ENCODE measurements at regions not wholly inside any gene's neighbourhood (a gene's known extent, or its start where the extent isn't known, plus 50 kb on each side); places are given as distances from the start of the nearest gene placed in this dataset.

DNA sequence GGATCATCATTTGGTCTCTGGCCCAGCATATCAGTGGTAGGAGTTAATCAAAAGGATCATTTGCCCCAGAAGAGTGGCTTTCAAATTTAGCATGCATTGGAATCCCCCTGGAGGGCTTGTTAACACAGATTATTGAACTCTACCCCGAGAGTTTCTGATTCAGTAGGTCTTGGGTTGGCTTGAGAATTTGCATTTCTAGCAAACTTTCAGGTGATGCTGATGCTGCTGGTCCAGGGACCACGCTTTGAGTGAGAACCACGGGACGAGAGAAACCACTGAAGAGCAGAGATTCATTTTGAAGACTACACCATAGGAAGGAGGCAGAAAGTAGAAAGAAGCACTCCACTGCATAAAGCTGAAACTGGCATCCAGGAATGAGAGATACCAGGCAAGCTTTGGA lies 81.3 kb upstream of the DUSP10 start:
- Histone ChIP-seq H3K27me3 (ENCODE audit: low read depth) (no peaks in the 10 kb centered on the region), H3K27ac (replicated peaks) (no peak overlapping the region), H3K9me3 (replicated peaks) (peaks cover 11% of the 10 kb centered on the region), H3K4me3 (no peak overlapping the region), H3K36me3 (no peaks in the 10 kb centered on the region), H3K4me1 (peaks cover 10% of the 10 kb centered on the region)
- TF ChIP-seq, protein P1, sequence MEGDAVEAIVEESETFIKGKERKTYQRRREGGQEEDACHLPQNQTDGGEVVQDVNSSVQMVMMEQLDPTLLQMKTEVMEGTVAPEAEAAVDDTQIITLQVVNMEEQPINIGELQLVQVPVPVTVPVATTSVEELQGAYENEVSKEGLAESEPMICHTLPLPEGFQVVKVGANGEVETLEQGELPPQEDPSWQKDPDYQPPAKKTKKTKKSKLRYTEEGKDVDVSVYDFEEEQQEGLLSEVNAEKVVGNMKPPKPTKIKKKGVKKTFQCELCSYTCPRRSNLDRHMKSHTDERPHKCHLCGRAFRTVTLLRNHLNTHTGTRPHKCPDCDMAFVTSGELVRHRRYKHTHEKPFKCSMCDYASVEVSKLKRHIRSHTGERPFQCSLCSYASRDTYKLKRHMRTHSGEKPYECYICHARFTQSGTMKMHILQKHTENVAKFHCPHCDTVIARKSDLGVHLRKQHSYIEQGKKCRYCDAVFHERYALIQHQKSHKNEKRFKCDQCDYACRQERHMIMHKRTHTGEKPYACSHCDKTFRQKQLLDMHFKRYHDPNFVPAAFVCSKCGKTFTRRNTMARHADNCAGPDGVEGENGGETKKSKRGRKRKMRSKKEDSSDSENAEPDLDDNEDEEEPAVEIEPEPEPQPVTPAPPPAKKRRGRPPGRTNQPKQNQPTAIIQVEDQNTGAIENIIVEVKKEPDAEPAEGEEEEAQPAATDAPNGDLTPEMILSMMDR (IDR thresholded peaks at IDR 0.05; ENCODE audit: borderline replicate concordance), result no peak
- intact Hi-C loops (cut with micrococcal nuclease), result no loop called here
- no peak for DNase-seq

DNA sequence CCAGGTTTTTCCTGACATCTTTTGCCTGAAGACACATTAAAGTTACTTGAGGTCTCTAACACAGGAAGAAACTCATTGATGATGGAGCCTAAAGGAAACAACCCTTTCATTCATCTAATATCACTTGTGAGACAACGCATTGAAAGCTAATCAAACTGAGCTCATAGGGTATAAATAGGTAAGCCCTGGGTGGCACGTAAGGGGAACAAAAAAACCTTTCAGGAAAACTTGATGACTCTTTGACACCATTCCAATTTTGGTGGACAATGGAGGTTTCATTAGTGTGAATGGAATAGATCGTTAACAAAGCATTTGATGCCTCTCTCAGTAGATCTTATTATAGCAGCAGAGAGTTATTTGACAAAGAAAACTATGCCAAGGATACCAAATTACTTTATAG lies 80.7 kb upstream of the DUSP10 start:
- H3K27me3 ChIP-seq (ENCODE audit: low read depth), result no peaks in the 10 kb centered on the region
- H3K9me3 ChIP-seq (replicated peaks), result peaks cover 11% of the 10 kb centered on the region
- no peak for DNase-seq
- no peaks in the 10 kb centered on the region for H3K36me3 ChIP-seq
- TF ChIP-seq, protein P1 (IDR thresholded peaks at IDR 0.05; ENCODE audit: borderline replicate concordance), result no peak
- H3K4me3 ChIP-seq, result no peak overlapping the region
- intact Hi-C loops (cut with micrococcal nuclease), result no loop called here
- peaks cover 10% of the 10 kb centered on the region for H3K4me1 ChIP-seq
- H3K27ac ChIP-seq (replicated peaks), result no peak overlapping the region

DNA sequence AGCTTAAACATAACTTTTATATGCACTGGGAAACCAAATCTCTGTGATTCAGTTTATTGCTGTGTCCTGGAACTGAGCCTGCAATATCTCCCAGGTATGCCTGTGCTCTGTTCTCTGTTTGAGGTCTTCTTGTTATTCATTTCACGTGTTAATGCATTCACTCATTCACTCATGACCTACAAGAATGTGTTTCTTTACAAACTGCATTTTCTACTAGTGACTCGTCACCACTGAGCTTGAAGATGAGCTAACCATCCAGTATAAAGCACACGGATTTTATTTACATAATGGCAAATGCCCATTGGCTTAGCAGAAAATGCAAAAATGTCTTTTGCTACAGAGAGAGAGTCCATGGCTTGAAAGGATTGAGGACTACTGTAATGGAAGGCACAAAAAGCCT lies 75.0 kb upstream of the DUSP10 start:
- no peaks in the 10 kb centered on the region for H3K36me3 ChIP-seq
- no peaks in the 10 kb centered on the region for H3K27me3 ChIP-seq (ENCODE audit: low read depth)
- intact Hi-C loops (cut with micrococcal nuclease), result no loop called here
- H3K4me1 ChIP-seq, result no peaks in the 10 kb centered on the region
- DNase-seq, result no peak
- H3K9me3 ChIP-seq (replicated peaks), result peaks cover 13% of the 10 kb centered on the region
- H3K4me3 ChIP-seq, result no peak overlapping the region
- no peak overlapping the region for H3K27ac ChIP-seq (replicated peaks)
- TF ChIP-seq, protein P1 (IDR thresholded peaks at IDR 0.05; ENCODE audit: borderline replicate concordance), result no peak

DNA sequence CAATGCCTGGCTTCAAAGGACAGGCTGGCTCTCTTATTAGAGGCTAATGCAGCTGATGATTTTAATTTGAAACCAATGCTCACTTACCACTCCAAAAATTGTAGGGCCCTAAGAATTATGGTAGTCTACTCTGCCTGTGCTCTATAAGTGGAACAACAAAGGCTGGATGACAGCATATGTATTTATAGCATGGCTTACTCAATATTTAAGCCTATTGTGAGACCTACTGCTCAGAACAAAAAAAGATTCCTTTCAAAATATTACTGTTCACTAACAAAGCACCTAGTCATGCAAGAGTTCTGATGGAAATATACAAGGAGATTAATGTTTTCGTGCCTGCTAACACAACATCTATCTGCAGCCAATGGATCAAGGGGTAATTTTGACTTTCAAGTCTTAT lies 73.8 kb upstream of the DUSP10 start:
- H3K36me3 ChIP-seq, result no peaks in the 10 kb centered on the region
- H3K27ac ChIP-seq (replicated peaks), result no peak overlapping the region
- no peaks in the 10 kb centered on the region for H3K27me3 ChIP-seq (ENCODE audit: low read depth)
- H3K9me3 ChIP-seq (replicated peaks), result peaks cover 13% of the 10 kb centered on the region
- no peak overlapping the region for H3K4me3 ChIP-seq
- DNase-seq, result no peak
- TF ChIP-seq, protein P1 (IDR thresholded peaks at IDR 0.05; ENCODE audit: borderline replicate concordance), result no peak
- intact Hi-C loops (cut with micrococcal nuclease), result no loop called here
- H3K4me1 ChIP-seq, result no peaks in the 10 kb centered on the region

DNA sequence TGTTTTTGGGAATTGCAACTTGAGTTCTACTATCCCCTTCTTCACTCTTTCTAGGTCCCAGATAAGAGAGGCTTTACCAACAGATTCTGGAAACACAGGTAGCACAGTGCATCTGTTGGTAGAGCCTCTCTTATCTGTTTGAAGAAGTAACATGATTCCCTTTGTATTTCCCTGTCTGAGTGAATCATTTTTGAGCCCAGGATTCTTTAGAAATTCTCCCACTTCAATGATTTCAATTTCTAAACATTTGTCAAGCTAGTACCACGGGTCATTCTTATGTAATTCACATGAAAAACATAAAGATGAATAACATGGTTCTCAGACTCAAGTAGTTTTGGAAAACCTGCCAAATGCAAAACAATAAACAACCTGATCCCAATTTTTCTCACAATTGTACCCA lies 72.0 kb upstream of the DUSP10 start:
- Histone ChIP-seq H3K27ac (replicated peaks) (no peak overlapping the region), H3K9me3 (replicated peaks) (peaks cover 11% of the 10 kb centered on the region), H3K27me3 (ENCODE audit: low read depth) (no peaks in the 10 kb centered on the region), H3K36me3 (no peaks in the 10 kb centered on the region), H3K4me1 (no peaks in the 10 kb centered on the region), H3K4me3 (no peak overlapping the region)
- TF ChIP-seq, protein P1 (IDR thresholded peaks at IDR 0.05; ENCODE audit: borderline replicate concordance), result no peak
- intact Hi-C loops (cut with micrococcal nuclease), result no loop called here
- DNase-seq, result no peak
